HAP-1 (cell line): ENCODE measurements at regions not wholly inside any gene's neighbourhood (a gene's known extent, or its start where the extent isn't known, plus 50 kb on each side); places are given as distances from the start of the nearest gene placed in this dataset.
"Not testable (repeated sequence)": the region's sequence is repeated elsewhere in the genome, so short reads cannot be mapped to it uniquely, and the experiment has no call there.

Experiments used
- DNase-seq, 2 experiments: peaks; one replicate each; pipeline ENCODE4 v3.0.0-alpha.2; 2016 to 2020; ENCODE audit warnings: low spot score in 2 of 2
- H3K27me3 ChIP-seq: fragments of 250-450 bp; sonication (Bioruptor Pico); 2 replicates; pipeline ENCODE4 v1.5.1; 2020; ENCODE audit warnings: low read depth, mild to moderate bottlenecking, moderate library complexity
- H3K36me3 ChIP-seq: fragments of 250-450 bp; sonication (Bioruptor Pico); replicated peaks from 2 replicates; pipeline ENCODE4 v1.5.1; 2020; ENCODE audit warnings: mild to moderate bottlenecking
- H3K4me1 ChIP-seq: fragments of 250-450 bp; sonication (Bioruptor Pico); 2 replicates; pipeline ENCODE4 v1.5.1; 2020; ENCODE audit warnings: mild to moderate bottlenecking
- H3K4me3 ChIP-seq: fragments of 250-450 bp; sonication (Bioruptor Pico); 2 replicates; pipeline ENCODE4 v1.5.1; 2020; ENCODE audit warnings: mild to moderate bottlenecking, moderate library complexity
- H3K9me3 ChIP-seq: fragments of 250-450 bp; sonication (Bioruptor Pico); 2 replicates; pipeline ENCODE4 v1.5.1; 2020; ENCODE audit warnings: mild to moderate bottlenecking, moderate library complexity
- in situ Hi-C: fragments of 300-500 bp; cut with MboI; formaldehyde crosslinking; loops from 3 replicates; pipeline ENCODE4 v1.14.3; 2020; ENCODE audit warnings: low sequenced_read_pairs, inconsistent platforms, mixed read lengths

GRCh38 chr7:79921976-79922375, 212.7 kb upstream of the GNAI1 start:
- Histone ChIP-seq H3K36me3 (no peaks in the 10 kb centered on the region), H3K27me3 (no peaks in the 10 kb centered on the region), H3K4me1 (no peaks in the 10 kb centered on the region), H3K9me3 (no peaks in the 10 kb centered on the region), H3K4me3 (no peak overlapping the region)
- DNase-seq = no peak
- in situ Hi-C loops = no loop called here

GRCh38 chr7:79918632-79919031, 216.0 kb upstream of the GNAI1 start:
- H3K27me3 ChIP-seq, H3K4me3 ChIP-seq, H3K4me1 ChIP-seq, H3K9me3 ChIP-seq, in situ Hi-C loops, H3K36me3 ChIP-seq, DNase-seq: not testable (repeated sequence)

GRCh38 chr7:79915346-79915745, 219.3 kb upstream of the GNAI1 start:
- H3K9me3 ChIP-seq, in situ Hi-C loops, H3K36me3 ChIP-seq, H3K4me3 ChIP-seq, H3K4me1 ChIP-seq, DNase-seq, H3K27me3 ChIP-seq: not testable (repeated sequence)

- no peaks in the 10 kb centered on the region for H3K27me3 ChIP-seq
Measured at GRCh38 chr7:79912213-79912633, 222.4 kb upstream of the GNAI1 start.

GRCh38 chr7:79911420-79911819, 223.2 kb upstream of the GNAI1 start:
- Histone ChIP-seq H3K4me1 (no peaks in the 10 kb centered on the region), H3K36me3 (no peaks in the 10 kb centered on the region), H3K27me3 (no peaks in the 10 kb centered on the region), H3K4me3 (no peak overlapping the region), H3K9me3 (no peaks in the 10 kb centered on the region)
- DNase-seq = no peak
- in situ Hi-C loops = no loop called here

More at GRCh38 chr7:79912213-79912633, 222.4 kb upstream of the GNAI1 start:
- no peaks in the 10 kb centered on the region for H3K36me3 ChIP-seq
- in situ Hi-C loops = no loop called here
- DNase-seq = no peak
- H3K4me3 ChIP-seq = no peak overlapping the region
- H3K4me1 ChIP-seq = no peaks in the 10 kb centered on the region
- H3K9me3 ChIP-seq = no peaks in the 10 kb centered on the region

- H3K4me1 ChIP-seq = no peaks in the 10 kb centered on the region
- in situ Hi-C loops = no loop called here
- DNase-seq = no peak
Measured at GRCh38 chr7:79909176-79909575, 225.5 kb upstream of the GNAI1 start.

GRCh38 chr7:79897166-79897565, 237.5 kb upstream of the GNAI1 start:
- Histone ChIP-seq H3K4me3 (no peak overlapping the region), H3K36me3 (no peaks in the 10 kb centered on the region), H3K9me3 (no peaks in the 10 kb centered on the region), H3K27me3 (no peaks in the 10 kb centered on the region), H3K4me1 (0 out of 2 replicates have a peak, but pooled peaks cover 3% of the 10 kb centered on the region)
- in situ Hi-C loops = no loop called here
- DNase-seq = no peak

More at GRCh38 chr7:79909176-79909575, 225.5 kb upstream of the GNAI1 start:
- H3K4me3 ChIP-seq = no peak overlapping the region
- H3K27me3 ChIP-seq = no peaks in the 10 kb centered on the region
- H3K36me3 ChIP-seq = no peaks in the 10 kb centered on the region
- no peaks in the 10 kb centered on the region for H3K9me3 ChIP-seq

- H3K4me3 ChIP-seq = no peak overlapping the region
Measured at GRCh38 chr7:79893991-79894390, 240.6 kb upstream of the GNAI1 start.

GRCh38 chr7:79882922-79883321, 251.7 kb upstream of the GNAI1 start:
- DNase-seq = no peak
- Histone ChIP-seq H3K9me3 (no peaks in the 10 kb centered on the region), H3K4me3 (no peak overlapping the region), H3K4me1 (no peaks in the 10 kb centered on the region), H3K36me3 (no peaks in the 10 kb centered on the region), H3K27me3 (no peaks in the 10 kb centered on the region; the same call in 1 of the 2 replicates)
- in situ Hi-C loops = no loop called here

More at GRCh38 chr7:79893991-79894390, 240.6 kb upstream of the GNAI1 start:
- no peaks in the 10 kb centered on the region for H3K36me3 ChIP-seq
- no peak for DNase-seq
- no peaks in the 10 kb centered on the region; the same call in 1 of the 2 replicates for H3K27me3 ChIP-seq
- in situ Hi-C loops = no loop called here
- H3K4me1 ChIP-seq = 0 out of 2 replicates have a peak, but pooled peaks cover 3% of the 10 kb centered on the region
- H3K9me3 ChIP-seq = no peaks in the 10 kb centered on the region

- Histone ChIP-seq H3K9me3 (no peaks in the 10 kb centered on the region), H3K36me3 (no peaks in the 10 kb centered on the region), H3K4me1 (no peaks in the 10 kb centered on the region), H3K27me3 (no peaks in the 10 kb centered on the region; the same call in 1 of the 2 replicates), H3K4me3 (no peak overlapping the region)
- no peak for DNase-seq
- in situ Hi-C loops = no loop called here
Measured at GRCh38 chr7:79880312-79880711, 254.3 kb upstream of the GNAI1 start.

- Histone ChIP-seq H3K27me3 (no peaks in the 10 kb centered on the region; the same call in 1 of the 2 replicates), H3K36me3 (no peaks in the 10 kb centered on the region), H3K4me3 (no peak overlapping the region), H3K4me1 (no peaks in the 10 kb centered on the region), H3K9me3 (no peaks in the 10 kb centered on the region)
- DNase-seq = no peak
- in situ Hi-C loops = no loop called here
Measured at GRCh38 chr7:79877874-79878465, 256.7 kb upstream of the GNAI1 start.

GRCh38 chr7:79876848-79877252, 257.8 kb upstream of the GNAI1 start:
- in situ Hi-C loops = no loop called here
- no peak for DNase-seq

GRCh38 chr7:79874797-79875196, 259.8 kb upstream of the GNAI1 start:
- Histone ChIP-seq H3K4me3 (no peak overlapping the region), H3K4me1 (no peaks in the 10 kb centered on the region), H3K36me3 (no peaks in the 10 kb centered on the region), H3K9me3 (no peaks in the 10 kb centered on the region), H3K27me3 (no peaks in the 10 kb centered on the region; the same call in 1 of the 2 replicates)
- DNase-seq = no peak
- in situ Hi-C loops = no loop called here

More at GRCh38 chr7:79876848-79877252, 257.8 kb upstream of the GNAI1 start:
- H3K4me3 ChIP-seq = no peak overlapping the region
- no peaks in the 10 kb centered on the region; the same call in 1 of the 2 replicates for H3K27me3 ChIP-seq
- H3K9me3 ChIP-seq = no peaks in the 10 kb centered on the region
- H3K4me1 ChIP-seq = no peaks in the 10 kb centered on the region
- no peaks in the 10 kb centered on the region for H3K36me3 ChIP-seq

GRCh38 chr7:79872176-79872575, 262.5 kb upstream of the GNAI1 start:
- no peaks in the 10 kb centered on the region for H3K9me3 ChIP-seq
- in situ Hi-C loops = no loop called here
- H3K4me3 ChIP-seq = no peak overlapping the region
- H3K36me3 ChIP-seq = no peaks in the 10 kb centered on the region
- no peaks in the 10 kb centered on the region for H3K4me1 ChIP-seq
- H3K27me3 ChIP-seq = no peaks in the 10 kb centered on the region
- no peak for DNase-seq

- Histone ChIP-seq H3K4me1 (no peaks in the 10 kb centered on the region), H3K9me3 (no peaks in the 10 kb centered on the region), H3K4me3 (no peak overlapping the region), H3K27me3 (no peaks in the 10 kb centered on the region), H3K36me3 (no peaks in the 10 kb centered on the region)
- no peak for DNase-seq
- in situ Hi-C loops = no loop called here
Measured at GRCh38 chr7:79868010-79868409, 266.6 kb upstream of the GNAI1 start.
